HCT116 (cell line): ENCODE measurements at regions not wholly inside any gene's neighbourhood (a gene's known extent, or its start where the extent isn't known, plus 50 kb on each side); places are given as distances from the start of the nearest gene placed in this dataset.

Source experiments
- ATAC-seq: fragments of 200-7000 bp; cut with Tn5 transposase; 2 replicates; pipeline ENCODE4 v1.9.1; 2020; ENCODE audit warnings: mild to moderate bottlenecking, moderate library complexity
- BruUV-seq: library from RNA; stranded (reverse); fragments of 400-500 nt; replicated peaks from 2 replicates; lab custom pipeline; 2021; lab: Mats Ljungman, UMichigan
- CTCF ChIA-PET: fragments of 300-600 bp; sonication (Branson Sonifier 250); formaldehyde crosslinking; loops from one replicate; lab custom pipeline; 2021; ENCODE audit warnings: antibody characterized with exemption; lab: Charles Lee
- POLR2A ChIA-PET: fragments of 300-600, 350-600 bp; sonication (Branson Sonifier 250); formaldehyde crosslinking; loops from one replicate; lab custom pipeline; 2021; ENCODE audit warnings: antibody characterized with exemption; lab: Charles Lee
- RAD21 ChIA-PET, 2 experiments: fragments of 300-600 bp; sonication (Branson Sonifier 250); formaldehyde crosslinking; loops; one replicate each; lab custom pipeline; 2023; ENCODE audit warnings: low total read pairs in 2 of 2; ENCODE audit not compliant: uncharacterized antibody in 2 of 2, unreplicated experiment in 2 of 2, low non-redundant PET in 1 of 2; lab: Charles Lee
- DNase-seq: peaks from one replicate; pipeline ENCODE4 v3.0.0-alpha.2; 2010; ENCODE audit warnings: low read depth, low spot score
- H2AFZ ChIP-seq: fragments of 200-600 bp; shearing (Covaris generic), sonication (generic); 2 replicates; pipeline ENCODE4 v1.6.1; 2017; ENCODE audit warnings: low read depth, mixed run types, mixed read lengths, antibody characterized with exemption, low read length; ENCODE audit not compliant: poor library complexity, severe bottlenecking
- H3K27ac ChIP-seq: 2 replicates; pipeline ENCODE4 v1.5.1; 2012; ENCODE audit warnings: low read depth, low read length
- H3K27me3 ChIP-seq: fragments of 200-600 bp; sonication (generic); 2 replicates; pipeline ENCODE4 v1.6.1; 2016; ENCODE audit warnings: mixed run types, low read length, mixed read lengths; ENCODE audit not compliant: insufficient read depth
- H3K36me3 ChIP-seq, 2 experiments: fragments of 200-500 bp in 1 of 2; fragments of 200-600 bp in 1 of 2; sonication (Bioruptor generic) in 1 of 2; sonication (generic) in 1 of 2; 2 replicates each; pipeline versions ENCODE4 v1.5.1 to v1.6.1; 2014 to 2016; ENCODE audit warnings: low read length in 2 of 2, inconsistent platforms in 1 of 2, mixed read lengths in 1 of 2, mixed run types in 1 of 2; ENCODE audit not compliant: insufficient read depth in 2 of 2, control insufficient read depth in 1 of 2
- H3K4me1 ChIP-seq, 2 experiments: fragments of 200-600 bp in 1 of 2; sonication (generic) in 1 of 2; 2 replicates each; pipeline versions ENCODE4 v1.5.1 to v1.6.1; 2012 to 2017; ENCODE audit warnings: low read length in 2 of 2, inconsistent platforms in 1 of 2, mild to moderate bottlenecking in 1 of 2, mixed read lengths in 1 of 2, mixed run types in 1 of 2, moderate library complexity in 1 of 2; ENCODE audit not compliant: insufficient read depth in 2 of 2, control insufficient read depth in 1 of 2
- H3K4me2 ChIP-seq: fragments of 200-600 bp; sonication (generic); 2 replicates; pipeline ENCODE4 v1.6.1; 2017; ENCODE audit warnings: mixed run types, low read length, mixed read lengths
- H3K4me3 ChIP-seq, 2 experiments: fragments of 200-600 bp in 1 of 2; sonication (generic) in 1 of 2; replicated peaks in 1 of 2; 2 replicates each; pipeline ENCODE4 v1.5.1; 2011 to 2016; ENCODE audit warnings: low read length in 2 of 2, control low read depth in 1 of 2, low read depth in 1 of 2, mild to moderate bottlenecking in 1 of 2, mixed read lengths in 1 of 2, mixed run types in 1 of 2
- H3K79me2 ChIP-seq: fragments of 200-600 bp; sonication (generic); 2 replicates; pipeline ENCODE4 v1.6.1; 2017; ENCODE audit warnings: mild to moderate bottlenecking, mixed run types, low read length, moderate library complexity, mixed read lengths; ENCODE audit not compliant: insufficient read depth
- H3K9ac ChIP-seq: fragments of 200-600 bp; sonication (generic); 2 replicates; pipeline ENCODE4 v1.6.1; 2016; ENCODE audit warnings: low read length, mixed read lengths
- H3K9me2 ChIP-seq: fragments of 200-600 bp; sonication (generic), shearing (Covaris generic); 2 replicates; pipeline ENCODE4 v1.6.1; 2017; ENCODE audit warnings: mixed run types, mild to moderate bottlenecking, moderate library complexity; ENCODE audit not compliant: insufficient read depth
- H3K9me3 ChIP-seq, 2 experiments: fragments of 200-500 bp in 1 of 2; fragments of 200-600 bp in 1 of 2; sonication (Bioruptor generic) in 1 of 2; sonication (generic) in 1 of 2; 2 replicates each; pipeline ENCODE4 v1.6.1; 2014 to 2017; ENCODE audit warnings: low read length in 2 of 2, mixed read lengths in 2 of 2, inconsistent platforms in 1 of 2, low read depth in 1 of 2, mild to moderate bottlenecking in 1 of 2, mixed run types in 1 of 2, moderate library complexity in 1 of 2; ENCODE audit not compliant: control insufficient read depth in 1 of 2, insufficient read depth in 1 of 2
- H4K20me1 ChIP-seq: fragments of 200-600 bp; sonication (generic), shearing (Covaris generic); 2 replicates; pipeline ENCODE4 v1.6.1; 2017; ENCODE audit warnings: mixed run types, mild to moderate bottlenecking, moderate library complexity; ENCODE audit not compliant: insufficient read depth
- CBX3 ChIP-seq: IDR thresholded peaks from 2 replicates; pipeline ENCODE4 v1.6.1; 2012; ENCODE audit warnings: low read depth
- CEBPB ChIP-seq: IDR thresholded peaks from 2 replicates; pipeline ENCODE4 v1.6.1; 2012; ENCODE audit warnings: low read depth
- EGR1 ChIP-seq: IDR thresholded peaks from 2 replicates; pipeline ENCODE4 v1.6.1; 2012; ENCODE audit warnings: low read depth
- EZH2 ChIP-seq: fragments of 200-600 bp; sonication (generic); IDR thresholded peaks from 2 replicates; pipeline ENCODE4 v1.6.1; 2017; ENCODE audit warnings: antibody characterized with exemption, mixed run types
- MAX ChIP-seq: IDR thresholded peaks from 2 replicates; pipeline ENCODE4 v1.6.1; 2012
- RAD21 ChIP-seq: IDR thresholded peaks from 2 replicates; pipeline ENCODE4 v1.6.1; 2012; ENCODE audit warnings: low read depth, mild to moderate bottlenecking
- REST ChIP-seq: IDR thresholded peaks from 2 replicates; pipeline ENCODE4 v1.6.1; 2012; ENCODE audit warnings: low read depth
- TCF7L2 ChIP-seq: IDR thresholded peaks from 2 replicates; pipeline ENCODE4 v1.7.0; 2011; ENCODE audit warnings: borderline replicate concordance, inconsistent platforms; ENCODE audit not compliant: insufficient read depth, insufficient read length; ENCODE audit errors: extremely low read depth
- ZBTB33 ChIP-seq: IDR thresholded peaks from 2 replicates; pipeline ENCODE4 v1.6.1; 2011; ENCODE audit warnings: mild to moderate bottlenecking, low read length, moderate library complexity; ENCODE audit not compliant: insufficient replicate concordance; ENCODE audit errors: extremely low read depth
- intact Hi-C: fragments of 100-400 bp; cut with micrococcal nuclease; formaldehyde crosslinking; loops from 2 replicates; pipeline ENCODE4 v1.10.0; 2022

DNA sequence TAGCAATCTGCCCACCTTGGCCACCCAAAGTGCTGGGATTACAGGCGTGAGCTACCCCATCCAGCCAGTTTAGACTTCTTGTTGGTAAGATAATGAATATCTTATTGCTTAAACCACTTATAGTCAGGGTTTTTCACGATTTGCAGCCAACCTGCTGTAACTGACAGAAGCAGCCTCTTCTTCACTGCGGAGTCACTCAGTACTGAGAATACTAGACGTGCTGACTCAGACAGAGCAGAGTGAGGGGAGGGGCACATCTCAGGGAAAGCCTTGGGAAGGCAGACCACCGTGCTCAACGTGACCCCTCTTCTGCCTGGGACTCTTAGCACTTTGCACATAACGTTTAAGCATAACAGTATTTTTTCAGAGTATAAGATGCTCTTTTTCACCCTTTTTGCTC, 74.3 kb upstream of the ARHGEF7 start:
- BruUV-seq: no TSS peak

DNA sequence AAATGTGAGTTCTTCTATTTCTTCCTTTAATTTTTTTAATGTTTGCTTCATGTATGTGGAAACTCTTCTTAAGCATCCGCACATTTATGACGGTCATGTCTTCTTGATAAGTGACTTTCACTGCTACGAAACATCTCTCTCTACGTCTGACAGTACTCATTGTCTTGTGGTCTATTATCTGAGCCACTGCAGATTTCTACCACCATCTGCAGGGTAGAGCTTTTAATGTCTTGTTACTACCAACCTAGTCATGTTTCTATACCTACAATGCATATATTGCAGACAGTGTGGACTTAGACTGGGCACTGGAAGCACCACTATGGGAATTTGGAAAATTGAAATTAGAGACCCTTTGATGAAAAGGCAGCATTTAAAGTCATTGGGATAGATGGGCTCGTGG, 75.4 kb upstream of the ARHGEF7 start:
- POLR2A ChIA-PET: no interaction called here
- TF ChIP-seq CBX3 (no peak), REST (no peak), RAD21 (peak; percentile 34; the same call in 1 of the 2 replicates), ZBTB33 (no peak), TCF7L2 (no peak)
- TF ChIP-seq, all 23 proteins: peak for 1
- Histone ChIP-seq H2AFZ (no peak overlapping the region), H4K20me1 (no peaks in the 10 kb centered on the region), H3K4me1 (peaks cover 0 to 12% of the 10 kb centered on the region in 2 experiments; a peak in 2 of 4 replicates), H3K4me2 (no peak overlapping the region), H3K27ac (no peak overlapping the region), H3K4me3 (no peak overlapping the region), H3K79me2 (no peaks in the 10 kb centered on the region), H3K9me2 (no peaks in the 10 kb centered on the region), H3K36me3 (no peaks in the 10 kb centered on the region), H3K27me3 (no peaks in the 10 kb centered on the region), H3K9me3 (no peaks in the 10 kb centered on the region), H3K9ac (no peak overlapping the region)
- RAD21 ChIA-PET: no interaction called here
- ATAC-seq: no peak
- no TSS peak for BruUV-seq
- CTCF ChIA-PET: no interaction called here
- DNase-seq: no peak
- intact Hi-C loops: loop anchor here (10.0 kb wide), 1 partner anchor 125 kb away; the partner anchor contains the start of gene ANKRD10

More for the DNA sequence above, 74.3 kb upstream of the ARHGEF7 start:
- no peak overlapping the region for H2AFZ ChIP-seq
- ATAC-seq (no peak), DNase-seq (no peak)
- intact Hi-C loops: loop anchor here (10.0 kb wide), 1 partner anchor 126 kb away; the partner anchor contains the start of gene ANKRD10
- H3K4me2 ChIP-seq: no peak overlapping the region
- H3K36me3 ChIP-seq: no peaks in the 10 kb centered on the region
- TF ChIP-seq CEBPB (no peak), MAX (no peak), EGR1 (no peak), EZH2 (no peak)
- H3K9me3 ChIP-seq: no peaks in the 10 kb centered on the region
- ChIA-PET CTCF (no interaction called here), POLR2A (no interaction called here), RAD21 (no interaction called here)
- H3K79me2 ChIP-seq: no peaks in the 10 kb centered on the region
- no peaks in the 10 kb centered on the region for H4K20me1 ChIP-seq
- H3K9ac ChIP-seq: no peak overlapping the region
- H3K9me2 ChIP-seq: no peaks in the 10 kb centered on the region
- H3K4me1 ChIP-seq: peaks cover 0 to 12% of the 10 kb centered on the region in 2 experiments; a peak in 2 of 4 replicates
- no peak overlapping the region for H3K27ac ChIP-seq
- no peak overlapping the region for H3K4me3 ChIP-seq
- no peaks in the 10 kb centered on the region for H3K27me3 ChIP-seq
